GM12864 (cell line): ENCODE measurements at regions not wholly inside any gene's neighbourhood (a gene's known extent, or its start where the extent isn't known, plus 50 kb on each side); places are given as distances from the start of the nearest gene placed in this dataset.
"Not testable (repeated sequence)": the region's sequence is repeated elsewhere in the genome, so short reads cannot be mapped to it uniquely, and the experiment has no call there.

Source experiments
- DNase-seq: peaks from one replicate; pipeline ENCODE4 v3.0.0-alpha.2; 2011; ENCODE audit warnings: low read depth
- H3K4me3 ChIP-seq: 2 replicates; pipeline ENCODE4 v1.5.1; 2011; ENCODE audit warnings: mild to moderate bottlenecking, low read depth, low read length, control low read depth
- TF ChIP-seq, protein P1 (sequence below): IDR thresholded peaks from 2 replicates; pipeline ENCODE4 v1.5.1; 2011; ENCODE audit warnings: low read depth, mild to moderate bottlenecking, moderate library complexity, low read length, control low read depth, inconsistent platforms; ENCODE audit errors: missing control alignments

DNA sequence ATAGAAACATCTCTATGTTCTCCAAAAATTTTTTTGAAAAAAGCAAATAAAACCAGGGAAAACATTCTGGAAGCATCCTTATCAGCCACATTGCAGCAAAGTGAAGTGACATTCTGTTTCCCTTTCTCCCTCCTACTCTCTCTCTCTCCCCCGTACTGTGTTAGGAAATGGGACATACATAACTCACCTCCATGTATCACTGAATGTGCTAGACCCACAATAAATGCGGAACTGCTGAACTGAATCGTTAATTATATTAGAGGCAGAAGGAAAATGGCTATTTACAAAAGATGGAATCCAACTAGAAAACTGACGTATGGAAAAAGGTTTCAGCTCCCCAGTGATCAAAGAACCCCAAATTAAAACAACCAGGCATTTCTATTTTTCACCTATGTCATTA, 129.8 kb downstream of the MINAR1 start:
- no peak for DNase-seq
- no peak overlapping the region for H3K4me3 ChIP-seq
- TF ChIP-seq, protein P1, sequence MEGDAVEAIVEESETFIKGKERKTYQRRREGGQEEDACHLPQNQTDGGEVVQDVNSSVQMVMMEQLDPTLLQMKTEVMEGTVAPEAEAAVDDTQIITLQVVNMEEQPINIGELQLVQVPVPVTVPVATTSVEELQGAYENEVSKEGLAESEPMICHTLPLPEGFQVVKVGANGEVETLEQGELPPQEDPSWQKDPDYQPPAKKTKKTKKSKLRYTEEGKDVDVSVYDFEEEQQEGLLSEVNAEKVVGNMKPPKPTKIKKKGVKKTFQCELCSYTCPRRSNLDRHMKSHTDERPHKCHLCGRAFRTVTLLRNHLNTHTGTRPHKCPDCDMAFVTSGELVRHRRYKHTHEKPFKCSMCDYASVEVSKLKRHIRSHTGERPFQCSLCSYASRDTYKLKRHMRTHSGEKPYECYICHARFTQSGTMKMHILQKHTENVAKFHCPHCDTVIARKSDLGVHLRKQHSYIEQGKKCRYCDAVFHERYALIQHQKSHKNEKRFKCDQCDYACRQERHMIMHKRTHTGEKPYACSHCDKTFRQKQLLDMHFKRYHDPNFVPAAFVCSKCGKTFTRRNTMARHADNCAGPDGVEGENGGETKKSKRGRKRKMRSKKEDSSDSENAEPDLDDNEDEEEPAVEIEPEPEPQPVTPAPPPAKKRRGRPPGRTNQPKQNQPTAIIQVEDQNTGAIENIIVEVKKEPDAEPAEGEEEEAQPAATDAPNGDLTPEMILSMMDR, result no peak

- no peak for DNase-seq
- TF ChIP-seq, protein P1, result no peak
- H3K4me3 ChIP-seq, result no peak overlapping the region
Observed at GRCh38 chr15:79562403-79562815, 130.3 kb downstream of the MINAR1 start.

- H3K4me3 ChIP-seq, result no peak overlapping the region
- TF ChIP-seq, protein P1, result no peak
- no peak for DNase-seq
Observed at GRCh38 chr15:79562899-79563298, 130.8 kb downstream of the MINAR1 start.

DNA sequence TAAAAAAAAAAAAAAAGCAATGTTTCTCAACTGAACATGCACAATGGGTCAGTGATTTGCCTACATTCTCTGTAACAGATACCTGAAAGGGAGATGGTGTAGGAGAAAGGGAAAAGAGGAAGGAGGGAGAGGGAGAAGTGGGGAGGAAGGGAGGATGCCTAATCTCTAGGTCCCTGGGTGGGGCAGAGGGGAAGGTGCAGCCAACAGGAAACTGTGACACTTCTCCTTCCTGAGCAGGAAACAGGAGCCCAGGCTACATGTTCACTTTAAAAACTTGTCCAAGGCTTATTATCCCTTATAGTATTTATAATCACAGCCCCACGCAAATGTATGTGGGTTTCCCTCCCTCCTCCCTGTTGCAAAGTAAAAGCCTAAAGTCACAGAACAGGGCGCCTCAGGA, 137.9 kb downstream of the MINAR1 start:
- DNase-seq, result no peak
- TF ChIP-seq, protein P1, result no peak
- no peak overlapping the region for H3K4me3 ChIP-seq

DNA sequence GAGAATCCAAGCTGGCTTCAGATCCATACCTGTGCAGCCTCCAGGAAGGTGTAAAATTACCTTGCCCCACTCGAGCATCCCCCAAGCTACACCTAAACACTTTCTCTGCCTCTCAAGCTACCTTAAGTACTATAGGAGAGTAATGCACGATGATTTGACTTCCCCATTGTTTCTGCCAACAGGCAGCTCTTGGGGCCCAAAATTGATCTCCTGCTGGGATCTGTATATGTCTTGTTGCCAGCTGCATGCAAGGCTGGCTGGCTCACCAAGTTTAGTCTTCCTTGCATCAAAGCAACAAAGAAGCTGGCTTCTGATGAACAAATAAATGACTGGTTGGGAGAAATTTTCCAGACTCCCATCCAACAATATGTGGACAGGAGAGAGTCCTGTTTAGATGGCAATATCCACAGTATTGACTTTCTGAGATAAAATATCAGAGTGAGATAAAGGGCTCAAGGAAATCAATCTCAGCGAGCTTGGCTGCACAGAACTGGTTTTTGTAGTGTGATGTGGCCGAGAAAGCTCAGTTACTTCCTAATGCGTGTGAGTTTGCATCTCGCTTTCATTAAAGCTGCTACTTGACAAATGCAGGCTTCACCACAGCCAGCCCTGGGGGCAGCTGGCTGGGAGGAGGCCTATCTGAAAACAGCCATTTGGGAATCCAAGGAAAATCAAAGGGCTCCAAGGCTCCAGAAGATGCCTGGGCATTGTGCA, 140.7 kb downstream of the MINAR1 start:
- DNase-seq, result no peak
- H3K4me3 ChIP-seq, result no peak overlapping the region
- TF ChIP-seq, protein P1, result no peak

- DNase-seq, H3K4me3 ChIP-seq: not testable (repeated sequence)
Observed at GRCh38 chr15:79574431-79575273, 142.5 kb downstream of the MINAR1 start.

DNA sequence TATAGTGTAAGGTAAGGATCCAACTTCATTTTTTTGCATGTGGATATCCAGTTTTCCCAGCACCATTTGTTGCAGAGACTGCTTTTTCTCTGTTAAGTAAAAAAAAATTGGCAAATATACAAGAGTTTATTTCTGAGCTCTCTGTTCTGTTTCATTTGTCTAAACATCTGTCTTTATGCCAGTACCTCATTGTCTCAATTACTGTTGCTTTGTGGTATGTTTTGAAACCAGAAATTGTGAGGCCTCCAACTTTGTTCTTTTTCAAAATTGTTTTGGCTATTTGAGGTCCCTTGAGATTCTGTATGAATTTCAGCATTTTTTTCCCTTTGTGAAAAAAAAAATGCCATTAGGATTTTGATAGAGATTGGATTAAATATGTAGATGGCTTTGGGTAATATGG, 150.5 kb downstream of the MINAR1 start:
- H3K4me3 ChIP-seq, result no peak overlapping the region
- no peak for DNase-seq
- TF ChIP-seq, protein P1, result no peak
